ENCODE measurements at regions not wholly inside any gene's neighbourhood (a gene's known extent, or its start where the extent isn't known, plus 50 kb on each side); places are given as distances from the start of the nearest gene placed in this dataset.

- TF ChIP-seq CTCF (IDR thresholded peaks at IDR 0.05) (no peak), POLR2A (IDR thresholded peaks at IDR 0.05) (no peak)
These were observed 104.9 kb upstream of the FOXP2 start for GRCh38 chr7:114309729-114310128.
